HEK293 (cell line): ENCODE measurements at regions not wholly inside any gene's neighbourhood (a gene's known extent, or its start where the extent isn't known, plus 50 kb on each side); places are given as distances from the start of the nearest gene placed in this dataset.

ENCODE experiments used
- GLIS2 ChIP-seq: fragments of 450-650 bp; formaldehyde crosslinking; IDR thresholded peaks from 2 replicates; pipeline ENCODE4 v1.5.1; 2016; ENCODE audit warnings: missing biosample characterization, missing genetic modification characterization
- KLF10 ChIP-seq: fragments of 450-650 bp; IDR thresholded peaks from 2 replicates; pipeline ENCODE4 v1.5.1; 2018; ENCODE audit warnings: missing biosample characterization, mild to moderate bottlenecking, missing genetic modification characterization
- KLF9 ChIP-seq: fragments of 450-650 bp; formaldehyde crosslinking; IDR thresholded peaks from 2 replicates; pipeline ENCODE4 v1.5.1; 2016; ENCODE audit warnings: missing biosample characterization, missing genetic modification characterization, low read depth
- PRDM4 ChIP-seq: fragments of 450-650 bp; formaldehyde crosslinking; IDR thresholded peaks from 2 replicates; pipeline ENCODE4 v1.5.1; 2017; ENCODE audit warnings: missing biosample characterization, missing genetic modification characterization
- RBAK ChIP-seq: fragments of 450-650 bp; formaldehyde crosslinking; IDR thresholded peaks from 2 replicates; pipeline ENCODE4 v1.5.1; 2016; ENCODE audit warnings: missing biosample characterization, missing genetic modification characterization
- SCRT2 ChIP-seq: fragments of 450-650 bp; formaldehyde crosslinking; IDR thresholded peaks from 2 replicates; pipeline ENCODE4 v1.5.1; 2016; ENCODE audit warnings: missing biosample characterization, missing genetic modification characterization
- SP7 ChIP-seq: fragments of 450-650 bp; formaldehyde crosslinking; IDR thresholded peaks from 2 replicates; pipeline ENCODE4 v1.5.1; 2016; ENCODE audit warnings: missing biosample characterization, missing genetic modification characterization
- TRIM28 ChIP-seq: IDR thresholded peaks from 2 replicates; pipeline ENCODE4 v1.6.1; 2011; ENCODE audit warnings: low read length, control low read depth, borderline replicate concordance
- ZBTB20 ChIP-seq: fragments of 450-650 bp; formaldehyde crosslinking; IDR thresholded peaks from 2 replicates; pipeline ENCODE4 v1.5.1; 2016; ENCODE audit warnings: missing biosample characterization, missing genetic modification characterization
- ZFHX2 ChIP-seq: fragments of 450-650 bp; formaldehyde crosslinking; conservative IDR thresholded peaks from 2 replicates; pipeline ENCODE4 v1.5.1; 2016; ENCODE audit warnings: missing biosample characterization, missing genetic modification characterization
- ZNF157 ChIP-seq: fragments of 450-650 bp; formaldehyde crosslinking; IDR thresholded peaks from 2 replicates; pipeline ENCODE4 v1.5.1; 2016; ENCODE audit warnings: missing biosample characterization, missing genetic modification characterization
- ZNF174 ChIP-seq: fragments of 450-650 bp; formaldehyde crosslinking; IDR thresholded peaks from 2 replicates; pipeline ENCODE4 v1.5.0; 2017; ENCODE audit warnings: missing biosample characterization, mild to moderate bottlenecking, missing genetic modification characterization
- ZNF18 ChIP-seq: fragments of 450-650 bp; formaldehyde crosslinking; IDR thresholded peaks from 2 replicates; pipeline ENCODE4 v1.5.1; 2016; ENCODE audit warnings: missing biosample characterization, missing genetic modification characterization
- ZNF221 ChIP-seq: fragments of 450-650 bp; formaldehyde crosslinking; IDR thresholded peaks from 2 replicates; pipeline ENCODE4 v1.5.1; 2017; ENCODE audit warnings: missing biosample characterization, missing genetic modification characterization, borderline replicate concordance
- ZNF280D ChIP-seq: fragments of 450-650 bp; formaldehyde crosslinking; IDR thresholded peaks from 2 replicates; pipeline ENCODE4 v1.5.1; 2016; ENCODE audit warnings: missing biosample characterization, missing genetic modification characterization
- ZNF311 ChIP-seq: fragments of 450-650 bp; formaldehyde crosslinking; IDR thresholded peaks from 2 replicates; pipeline ENCODE4 v1.5.1; 2017; ENCODE audit warnings: missing biosample characterization, missing genetic modification characterization, borderline replicate concordance
- ZNF341 ChIP-seq: fragments of 450-650 bp; formaldehyde crosslinking; IDR thresholded peaks from 2 replicates; pipeline ENCODE4; 2016; ENCODE audit warnings: low read depth, missing biosample characterization, missing genetic modification characterization
- ZNF366 ChIP-seq: fragments of 450-650 bp; formaldehyde crosslinking; conservative IDR thresholded peaks from 2 replicates; pipeline ENCODE4 v1.5.1; 2016; ENCODE audit warnings: missing biosample characterization, missing genetic modification characterization
- ZNF398 ChIP-seq: fragments of 450-650 bp; formaldehyde crosslinking; IDR thresholded peaks from 2 replicates; pipeline ENCODE4 v1.5.1; 2017; ENCODE audit warnings: missing biosample characterization, missing genetic modification characterization
- ZNF449 ChIP-seq: fragments of 450-650 bp; formaldehyde crosslinking; IDR thresholded peaks from 2 replicates; pipeline ENCODE4 v1.5.1; 2017; ENCODE audit warnings: missing biosample characterization, mild to moderate bottlenecking, missing genetic modification characterization, moderate library complexity
- ZNF530 ChIP-seq: fragments of 450-650 bp; formaldehyde crosslinking; IDR thresholded peaks from 2 replicates; pipeline ENCODE4 v1.5.1; 2016; ENCODE audit warnings: low read depth, missing biosample characterization, missing genetic modification characterization
- ZNF560 ChIP-seq: fragments of 450-650 bp; formaldehyde crosslinking; IDR thresholded peaks from 2 replicates; pipeline ENCODE4 v1.5.1; 2017; ENCODE audit warnings: missing biosample characterization, missing genetic modification characterization, borderline replicate concordance
- ZNF580 ChIP-seq: fragments of 450-650 bp; formaldehyde crosslinking; IDR thresholded peaks from 2 replicates; pipeline ENCODE4 v1.5.1; 2016; ENCODE audit warnings: missing biosample characterization, missing genetic modification characterization
- ZNF692 ChIP-seq: fragments of 450-650 bp; formaldehyde crosslinking; IDR thresholded peaks from 2 replicates; pipeline ENCODE4 v1.5.1; 2016; ENCODE audit warnings: missing biosample characterization, missing genetic modification characterization
- ZNF707 ChIP-seq: fragments of 450-650 bp; formaldehyde crosslinking; IDR thresholded peaks from 2 replicates; pipeline ENCODE4 v1.5.1; 2016; ENCODE audit warnings: missing biosample characterization, missing genetic modification characterization
- ZNF747 ChIP-seq: fragments of 450-650 bp; formaldehyde crosslinking; IDR thresholded peaks from 2 replicates; pipeline ENCODE4 v1.5.1; 2016; ENCODE audit warnings: missing biosample characterization, missing genetic modification characterization
- ZNF777 ChIP-seq: fragments of 450-650 bp; formaldehyde crosslinking; IDR thresholded peaks from 2 replicates; pipeline ENCODE4 v1.5.1; 2017; ENCODE audit warnings: missing biosample characterization, missing genetic modification characterization, borderline replicate concordance
- ZSCAN23 ChIP-seq: fragments of 450-650 bp; formaldehyde crosslinking; IDR thresholded peaks from 2 replicates; pipeline ENCODE4 v1.5.1; 2016; ENCODE audit warnings: missing biosample characterization, missing genetic modification characterization
- ZSCAN30 ChIP-seq: fragments of 450-650 bp; IDR thresholded peaks from 2 replicates; pipeline ENCODE4 v1.5.1; 2018; ENCODE audit warnings: missing biosample characterization, mild to moderate bottlenecking, missing genetic modification characterization, moderate library complexity

- TF ChIP-seq ZNF398 (tag by site-specific recombination) (no peak), SP7 (tag by site-specific recombination) (no peak), ZNF280D (tag by site-specific recombination) (no peak), ZNF174 (tag by site-specific recombination) (no peak), ZNF157 (tag by site-specific recombination) (no peak), ZNF366 (tag by site-specific recombination) (no peak), TRIM28 (no peak), RBAK (tag by site-specific recombination) (no peak), ZNF777 (tag by site-specific recombination) (no peak), SCRT2 (tag by site-specific recombination) (no peak), KLF9 (tag by site-specific recombination) (no peak), ZNF560 (tag by site-specific recombination) (no peak), ZSCAN23 (tag by site-specific recombination) (no peak), ZNF747 (tag by site-specific recombination) (no peak), ZNF580 (no peak), ZSCAN30 (tag by site-specific recombination) (no peak), PRDM4 (0 out of 2 replicates have a peak, but pooled peaks have one; percentile 15), ZBTB20 (no peak), ZNF221 (no peak), ZNF18 (no peak), ZNF311 (no peak), GLIS2 (tag by site-specific recombination) (0 out of 2 replicates have a peak, but pooled peaks have one; percentile 58), ZNF341 (tag by site-specific recombination) (0 out of 2 replicates have a peak, but pooled peaks have one; percentile 15), ZNF449 (tag by site-specific recombination) (0 out of 2 replicates have a peak, but pooled peaks have one; percentile 20), ZNF692 (tag by site-specific recombination) (no peak), ZNF530 (tag by site-specific recombination) (no peak), KLF10 (no peak), ZFHX2 (tag by site-specific recombination) (no peak), ZNF707 (no peak)
Measured at GRCh38 chr16:85480727-85481101, 132.4 kb upstream of the GSE1 start (continued).
